ENCODE measurements at regions not wholly inside any gene's neighbourhood (a gene's known extent, or its start where the extent isn't known, plus 50 kb on each side); places are given as distances from the start of the nearest gene placed in this dataset.

DNA sequence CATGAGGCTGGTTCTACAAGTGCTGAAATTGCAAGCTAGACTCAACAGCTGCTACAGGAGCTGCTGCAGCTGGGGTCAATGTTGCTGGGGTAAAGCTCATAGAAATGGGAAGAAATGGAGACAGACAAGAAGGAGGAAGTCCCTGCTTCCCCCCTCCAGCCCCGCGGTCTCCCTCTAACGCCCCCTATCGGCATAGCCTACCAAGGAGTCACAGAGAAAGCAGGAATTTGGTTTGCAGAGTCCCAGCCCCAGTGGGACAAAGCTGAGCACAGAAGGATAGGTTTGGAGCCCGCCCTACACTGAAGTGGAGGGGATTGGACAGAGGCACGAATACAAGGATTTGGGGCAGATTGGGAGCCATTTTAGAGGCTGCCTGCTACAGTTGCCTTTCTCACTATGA lies 176.9 kb upstream of the ANKRD28 start:
- intact Hi-C loops (cut with DNase I) = no loop called here
- Histone ChIP-seq H3K9me3 (no peaks in the 10 kb centered on the region), H3K4me1 (ENCODE audit: insufficient read depth) (no peaks in the 10 kb centered on the region), H3K27ac (no peak overlapping the region), H3K36me3 (no peaks in the 10 kb centered on the region), H3K27me3 (no peaks in the 10 kb centered on the region), H3K4me3 (no peak overlapping the region)
- TF ChIP-seq POLR2A (IDR thresholded peaks at IDR 0.05) (no peak), CTCF (IDR thresholded peaks at IDR 0.05) (no peak), EP300 (IDR thresholded peaks at IDR 0.05) (no peak)
- 25 to 27% (median 25%) methylated on average over 6 of the region's 6 CpGs for WGBS, 3 donors
- DNase-seq = no peak

- intact Hi-C loops (cut with DNase I) = no loop called here
- no peak for DNase-seq
- Histone ChIP-seq H3K27me3 (no peaks in the 10 kb centered on the region), H3K27ac (no peak overlapping the region), H3K9me3 (no peaks in the 10 kb centered on the region), H3K36me3 (no peaks in the 10 kb centered on the region), H3K4me1 (ENCODE audit: insufficient read depth) (no peaks in the 10 kb centered on the region), H3K4me3 (no peak overlapping the region)
- WGBS, 3 donors = 27 to 53% (median 36%) methylated on average over 2 of the region's 2 CpGs
- TF ChIP-seq POLR2A (IDR thresholded peaks at IDR 0.05) (no peak), EP300 (IDR thresholded peaks at IDR 0.05) (no peak), CTCF (IDR thresholded peaks at IDR 0.05) (no peak)
Observed at GRCh38 chr3:15976524-15976923, 178.7 kb upstream of the ANKRD28 start.

GRCh38 chr3:15977090-15977489 lies 179.3 kb upstream of the ANKRD28 start:
- Histone ChIP-seq H3K27me3 (no peaks in the 10 kb centered on the region), H3K4me1 (ENCODE audit: insufficient read depth) (no peaks in the 10 kb centered on the region), H3K36me3 (no peaks in the 10 kb centered on the region), H3K9me3 (no peaks in the 10 kb centered on the region), H3K4me3 (no peak overlapping the region), H3K27ac (no peak overlapping the region)
- TF ChIP-seq EP300 (IDR thresholded peaks at IDR 0.05) (no peak), CTCF (IDR thresholded peaks at IDR 0.05) (no peak), POLR2A (IDR thresholded peaks at IDR 0.05) (no peak)
- intact Hi-C loops (cut with DNase I) = no loop called here
- no peak for DNase-seq
- WGBS, 3 donors = 18 to 21% (median 20%) methylated on average over 1 of the region's 1 CpG

DNA sequence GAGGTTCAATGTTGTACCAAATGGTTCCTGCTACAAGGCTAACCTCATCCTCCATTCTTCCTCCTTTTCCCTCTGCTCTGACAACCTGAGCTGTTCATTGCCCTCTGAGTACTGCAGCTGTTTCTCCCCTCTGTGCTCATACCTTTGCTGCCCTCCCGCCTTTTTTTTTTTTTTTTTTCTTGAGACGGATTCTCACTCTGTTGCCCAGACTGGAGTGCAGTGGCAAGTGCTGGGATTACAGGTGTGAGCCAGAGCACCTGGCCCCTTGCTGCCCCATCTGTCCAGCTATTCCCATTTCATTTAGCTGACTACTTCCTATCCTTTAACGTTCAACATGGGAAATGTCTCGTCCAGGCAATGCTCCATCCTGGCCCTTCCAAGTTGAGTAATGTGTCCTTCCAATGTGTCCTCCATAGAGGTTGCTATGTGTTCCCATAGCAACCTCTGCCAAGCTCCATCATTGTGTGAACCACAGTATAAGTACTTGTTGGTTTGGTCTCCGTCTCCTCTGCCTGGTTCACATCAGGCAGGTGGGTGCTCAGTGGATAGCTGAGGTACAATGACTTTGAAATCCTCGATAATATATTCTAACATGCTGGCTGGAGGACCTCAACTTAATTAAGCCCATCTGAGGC lies 179.9 kb upstream of the ANKRD28 start:
- 89 to 93% (median 90%) methylated on average over 6 of the region's 6 CpGs for whole genome bisulfite sequencing, 3 donors

More for the DNA sequence above, 179.9 kb upstream of the ANKRD28 start:
- DNase-seq = no peak
- Histone ChIP-seq H3K9me3 (no peaks in the 10 kb centered on the region), H3K4me1 (ENCODE audit: insufficient read depth) (no peaks in the 10 kb centered on the region), H3K36me3 (no peaks in the 10 kb centered on the region), H3K27ac (no peak overlapping the region), H3K4me3 (no peak overlapping the region), H3K27me3 (no peaks in the 10 kb centered on the region)
- no peak for TF ChIP-seq EP300 (IDR thresholded peaks at IDR 0.05)
- no peak for TF ChIP-seq CTCF (IDR thresholded peaks at IDR 0.05)
- no peak for TF ChIP-seq POLR2A (IDR thresholded peaks at IDR 0.05)
- intact Hi-C loops (cut with DNase I) = no loop called here
